OCI-LY7 (cell line): ENCODE measurements at regions not wholly inside any gene's neighbourhood (a gene's known extent, or its start where the extent isn't known, plus 50 kb on each side); places are given as distances from the start of the nearest gene placed in this dataset.

ENCODE experiments used
- BruUV-seq: library from RNA; stranded (reverse); fragments of 400-500 nt; replicated peaks from 2 replicates; lab custom pipeline; 2021; lab: Mats Ljungman, UMichigan
- CTCF ChIA-PET: fragments of 300-600 bp; sonication (Branson Sonifier 250); formaldehyde crosslinking; loops from one replicate; lab custom pipeline; 2022; ENCODE audit warnings: antibody characterized with exemption; ENCODE audit not compliant: unreplicated experiment; lab: Charles Lee
- POLR2A ChIA-PET: fragments of 300-600 bp; sonication (Branson Sonifier 250); formaldehyde crosslinking; loops from one replicate; lab custom pipeline; 2022; ENCODE audit warnings: antibody characterized with exemption; lab: Charles Lee
- DNase-seq: peaks from one replicate; pipeline ENCODE4 v3.0.0-alpha.2; 2015; ENCODE audit warnings: low spot score
- H2AFZ ChIP-seq: fragments of 200-600 bp; sonication (generic), shearing (Covaris generic); 2 replicates; pipeline ENCODE4 v1.6.1; 2014; ENCODE audit warnings: mild to moderate bottlenecking, antibody characterized with exemption, low read length, moderate library complexity
- H3K27ac ChIP-seq: fragments of 200-600 bp; sonication (generic); 2 replicates; pipeline ENCODE4 v1.5.1; 2014; ENCODE audit warnings: mixed run types, low read depth, mild to moderate bottlenecking, moderate library complexity, low read length, inconsistent platforms; ENCODE audit not compliant: poor library complexity, severe bottlenecking
- H3K36me3 ChIP-seq: fragments of 200-600 bp; sonication (generic); 2 replicates; pipeline ENCODE4 v1.6.1; 2014; ENCODE audit warnings: mild to moderate bottlenecking, antibody characterized with exemption, low read length, moderate library complexity, mixed read lengths; ENCODE audit not compliant: insufficient read depth
- H3K4me1 ChIP-seq: fragments of 200-600 bp; sonication (generic); 2 replicates; pipeline ENCODE4 v1.5.1; 2014; ENCODE audit warnings: mild to moderate bottlenecking, low read length; ENCODE audit not compliant: insufficient read depth, poor library complexity, severe bottlenecking
- H3K4me2 ChIP-seq: fragments of 200-600 bp; sonication (generic); 2 replicates; pipeline ENCODE4 v1.6.1; 2014; ENCODE audit warnings: mild to moderate bottlenecking, low read length
- H3K4me3 ChIP-seq: fragments of 200-600 bp; sonication (generic); 2 replicates; pipeline ENCODE4 v1.5.1; 2014; ENCODE audit warnings: mild to moderate bottlenecking, low read depth, low read length; ENCODE audit not compliant: poor library complexity, severe bottlenecking
- H3K79me2 ChIP-seq: fragments of 200-600 bp; sonication (generic); 2 replicates; pipeline ENCODE4 v1.6.1; 2016; ENCODE audit warnings: low read depth, mild to moderate bottlenecking, low read length, moderate library complexity, mixed read lengths; ENCODE audit not compliant: insufficient read depth
- H3K9me2 ChIP-seq: fragments of 200-600 bp; sonication (generic); 2 replicates; pipeline ENCODE4 v1.6.1; 2016; ENCODE audit warnings: mild to moderate bottlenecking, low read length, mixed read lengths; ENCODE audit not compliant: insufficient read depth
- H3K9me3 ChIP-seq: fragments of 200-600 bp; sonication (generic); 2 replicates; pipeline ENCODE4 v1.6.1; 2014; ENCODE audit warnings: mild to moderate bottlenecking, mixed run types, low read length, mixed read lengths
- H4K20me1 ChIP-seq: fragments of 200-600 bp; sonication (generic); 2 replicates; pipeline ENCODE4 v1.6.1; 2014; ENCODE audit warnings: mild to moderate bottlenecking, antibody characterized with exemption, low read length, moderate library complexity, mixed read lengths; ENCODE audit not compliant: insufficient read depth
- CTCF ChIP-seq: fragments of 200-600 bp; sonication (generic); conservative IDR thresholded peaks from 2 replicates; pipeline ENCODE4 v1.5.1; 2014; ENCODE audit warnings: mild to moderate bottlenecking, antibody characterized with exemption, low read length, moderate library complexity, mixed read lengths
- EZH2phosphoT487 ChIP-seq: fragments of 200-600 bp; sonication (generic); IDR thresholded peaks from 2 replicates; pipeline ENCODE4 v1.6.1; 2018; ENCODE audit warnings: low read depth, borderline replicate concordance, mild to moderate bottlenecking, mixed run types, antibody characterized with exemption, low read length, moderate library complexity, mixed read lengths
- intact Hi-C: fragments of 100-400 bp; cut with micrococcal nuclease; formaldehyde crosslinking; loops from one replicate; pipeline ENCODE4 v1.10.0; 2022; ENCODE audit not compliant: unreplicated experiment

GRCh38 chr3:81925385-81925784, 163.9 kb upstream of the GBE1 start:
- H3K27ac ChIP-seq = no peak overlapping the region
- H3K79me2 ChIP-seq = no peaks in the 10 kb centered on the region
- intact Hi-C loops = no loop called here
- ChIA-PET POLR2A (no interaction called here), CTCF (no interaction called here)
- H3K9me3 ChIP-seq = no peaks in the 10 kb centered on the region
- H3K9me2 ChIP-seq = no peaks in the 10 kb centered on the region
- no peak overlapping the region for H3K4me2 ChIP-seq
- no peak for TF ChIP-seq EZH2phosphoT487
- TF ChIP-seq CTCF = no peak
- DNase-seq = no peak
- H3K4me3 ChIP-seq = no peak overlapping the region
- no TSS peak for BruUV-seq
- H3K4me1 ChIP-seq = no peaks in the 10 kb centered on the region
- no peaks in the 10 kb centered on the region for H4K20me1 ChIP-seq
- H2AFZ ChIP-seq = no peak overlapping the region
- no peaks in the 10 kb centered on the region for H3K36me3 ChIP-seq

DNA sequence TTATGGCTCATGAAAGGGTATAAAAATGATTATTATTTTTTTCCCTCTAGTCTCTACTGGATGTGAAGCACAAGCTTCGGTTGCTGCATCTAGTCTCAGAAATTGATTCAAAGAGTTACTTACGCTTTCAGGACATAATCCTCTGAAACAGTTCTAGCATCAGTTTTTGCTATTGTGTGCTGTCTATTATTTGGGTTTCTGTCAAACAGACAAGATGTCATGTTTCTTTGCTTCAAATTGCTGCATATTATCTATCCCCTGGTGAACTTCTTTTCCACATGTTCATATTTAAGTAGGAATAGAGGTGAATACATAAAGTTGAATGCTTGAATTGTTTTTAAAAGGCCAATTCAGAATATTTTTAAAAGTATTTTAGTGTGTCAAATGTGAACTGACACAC, 161.6 kb upstream of the GBE1 start:
- POLR2A ChIA-PET = interaction anchor here (1.0 kb wide), 1 partner anchor 16 kb away, joined by 3 read pairs; no protein-coding TSS in a partner anchor
- TF ChIP-seq EZH2phosphoT487 (no peak), CTCF (no peak)
- H3K27ac ChIP-seq = no peak overlapping the region
- no peak overlapping the region for H2AFZ ChIP-seq
- DNase-seq = no peak
- no peaks in the 10 kb centered on the region for H3K9me3 ChIP-seq
- H3K79me2 ChIP-seq = no peaks in the 10 kb centered on the region
- H3K4me3 ChIP-seq = no peak overlapping the region
- H3K4me2 ChIP-seq = no peak overlapping the region
- BruUV-seq = no TSS peak
- no peaks in the 10 kb centered on the region for H3K4me1 ChIP-seq
- intact Hi-C loops = no loop called here
- CTCF ChIA-PET = no interaction called here
- no peaks in the 10 kb centered on the region for H3K9me2 ChIP-seq
- no peaks in the 10 kb centered on the region for H3K36me3 ChIP-seq
- H4K20me1 ChIP-seq = no peaks in the 10 kb centered on the region

GRCh38 chr3:81922404-81922803, 161.0 kb upstream of the GBE1 start:
- H3K79me2 ChIP-seq = no peaks in the 10 kb centered on the region
- CTCF ChIA-PET = no interaction called here
- H3K9me2 ChIP-seq = no peaks in the 10 kb centered on the region
- TF ChIP-seq CTCF (no peak), EZH2phosphoT487 (no peak)
- POLR2A ChIA-PET = no interaction called here
- H3K4me1 ChIP-seq = no peaks in the 10 kb centered on the region
- DNase-seq = no peak
- no peak overlapping the region for H2AFZ ChIP-seq
- H3K4me2 ChIP-seq = no peak overlapping the region
- H3K4me3 ChIP-seq = no peak overlapping the region
- BruUV-seq = no TSS peak
- intact Hi-C loops = no loop called here
- no peaks in the 10 kb centered on the region for H4K20me1 ChIP-seq
- H3K36me3 ChIP-seq = no peaks in the 10 kb centered on the region
- H3K9me3 ChIP-seq = no peaks in the 10 kb centered on the region
- H3K27ac ChIP-seq = no peak overlapping the region
